NCI-H1694 treated with DMSO at 0.1 percent for 48 hours (cell line): ENCODE measurements at regions not wholly inside any gene's neighbourhood (a gene's known extent, or its start where the extent isn't known, plus 50 kb on each side); places are given as distances from the start of the nearest gene placed in this dataset.

Experiments used
- DNase-seq: peaks from one replicate; lab custom pipeline; 2025; lab: John Stamatoyannopoulos, UW

DNA sequence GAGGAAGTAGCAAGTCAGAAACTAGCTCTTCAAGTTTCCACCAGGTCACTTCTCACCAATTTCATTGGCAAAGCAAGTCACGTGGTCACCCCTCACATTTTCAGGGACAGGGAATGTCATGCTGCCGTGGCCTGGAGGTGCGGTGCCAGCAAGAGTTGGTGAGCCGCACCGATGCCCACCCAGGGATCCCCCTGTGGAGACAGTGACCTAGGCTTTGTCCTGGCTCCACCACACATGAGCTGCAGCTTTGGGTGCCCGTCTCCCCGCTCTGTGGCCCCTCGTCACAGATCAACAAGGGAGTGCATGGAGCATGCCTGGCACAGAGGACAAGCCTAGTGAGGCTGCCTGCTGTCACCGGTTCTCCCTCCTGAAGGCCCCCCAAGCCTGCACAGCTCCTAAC, 226.7 kb upstream of the PPP2R2D start:
- DNase-seq, result no peak

GRCh38 chr10:131675104-131675503, 225.7 kb upstream of the PPP2R2D start:
- DNase-seq, result no peak

DNA sequence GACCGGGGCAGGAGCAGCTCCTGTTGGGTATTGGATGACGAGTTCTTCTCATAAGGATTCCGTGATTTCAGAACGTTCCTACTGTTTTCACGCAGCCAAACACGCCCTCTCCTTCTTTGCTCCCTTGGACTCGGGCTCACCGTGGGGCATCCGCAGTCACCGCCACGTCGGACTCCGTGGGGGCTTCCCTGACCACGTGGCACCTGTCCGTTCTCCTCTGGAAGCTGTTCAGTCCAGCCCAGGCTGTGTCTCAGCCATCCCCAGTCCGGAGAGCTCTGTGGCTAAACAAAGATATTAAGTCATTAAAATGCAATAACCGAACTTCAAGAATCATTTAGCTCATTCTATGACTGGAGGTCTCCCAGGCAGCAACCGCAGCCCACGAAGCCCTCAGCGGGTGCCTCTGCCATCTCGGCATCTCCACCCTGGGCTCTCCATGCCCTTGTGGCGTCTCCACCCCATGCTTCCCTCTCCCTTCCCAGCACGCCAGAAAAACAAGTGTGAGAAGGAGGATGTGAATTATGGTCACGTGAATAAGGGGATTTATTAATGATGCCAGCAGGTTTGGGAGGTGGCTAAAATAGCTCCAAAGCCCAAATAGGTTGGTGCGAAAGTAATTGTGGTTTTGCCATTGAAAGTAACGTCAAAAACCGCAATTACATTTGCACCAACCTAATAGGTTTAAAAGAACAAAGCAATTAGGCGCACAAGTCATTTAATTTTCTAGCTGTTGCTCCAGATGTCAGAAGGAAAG, 224.6 kb upstream of the PPP2R2D start:
- DNase-seq, result no peak

DNA sequence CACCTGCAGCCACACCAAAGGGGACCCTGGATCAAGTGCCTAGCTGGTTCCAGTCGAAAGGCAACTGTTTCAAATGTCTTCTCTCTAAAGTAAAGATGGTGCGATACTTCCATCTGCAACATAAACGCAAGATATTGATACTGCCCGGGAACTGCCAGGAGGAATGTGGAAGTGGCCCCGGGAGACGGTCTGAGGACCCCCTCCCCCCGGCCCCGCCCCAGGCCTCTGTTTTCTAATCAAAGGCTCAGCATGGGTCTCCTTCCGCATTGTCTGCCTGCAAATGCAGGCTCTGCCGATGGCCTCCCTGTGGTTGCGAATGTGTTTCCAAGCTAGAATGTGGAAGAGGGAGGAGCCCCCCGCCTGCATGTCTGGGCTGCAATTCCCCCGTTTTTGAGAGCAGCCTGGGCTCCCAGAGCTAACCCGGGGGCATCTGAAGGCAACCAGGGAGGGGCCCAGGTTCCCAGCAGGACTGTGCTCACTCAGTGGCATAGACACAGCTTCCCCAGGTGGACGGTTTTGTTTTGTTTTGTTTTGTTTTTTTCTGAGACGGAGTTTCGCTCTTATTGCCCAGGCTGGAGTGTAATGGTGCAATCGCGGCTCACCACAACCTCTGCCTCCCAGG, 223.9 kb upstream of the PPP2R2D start:
- no peak for DNase-seq

DNA sequence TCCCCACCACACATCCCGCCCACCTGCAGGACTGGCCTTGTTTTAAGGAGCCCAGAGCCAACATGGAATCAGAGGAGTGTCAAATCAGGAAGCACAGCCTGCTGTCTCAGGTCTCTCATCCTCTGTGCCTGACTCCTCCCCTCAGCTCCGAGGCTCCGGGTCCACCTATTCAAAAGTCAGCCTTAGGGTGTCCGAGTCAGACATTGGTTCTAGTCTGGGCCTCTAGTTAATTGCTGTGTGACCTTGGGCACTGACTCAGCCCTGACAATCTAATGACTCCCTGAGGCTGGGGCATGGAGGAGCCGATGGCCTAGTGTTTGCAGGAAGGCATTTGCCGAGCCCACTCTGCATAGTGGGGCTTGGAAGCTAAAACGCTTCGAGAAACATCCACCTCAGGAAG, 223.1 kb upstream of the PPP2R2D start:
- DNase-seq, result no peak

GRCh38 chr10:131678171-131678570, 222.6 kb upstream of the PPP2R2D start:
- no peak for DNase-seq

- no peak for DNase-seq
These were observed 222.2 kb upstream of the PPP2R2D start for GRCh38 chr10:131678613-131679012.

GRCh38 chr10:131679926-131680325, 220.9 kb upstream of the PPP2R2D start:
- DNase-seq, result no peak

DNA sequence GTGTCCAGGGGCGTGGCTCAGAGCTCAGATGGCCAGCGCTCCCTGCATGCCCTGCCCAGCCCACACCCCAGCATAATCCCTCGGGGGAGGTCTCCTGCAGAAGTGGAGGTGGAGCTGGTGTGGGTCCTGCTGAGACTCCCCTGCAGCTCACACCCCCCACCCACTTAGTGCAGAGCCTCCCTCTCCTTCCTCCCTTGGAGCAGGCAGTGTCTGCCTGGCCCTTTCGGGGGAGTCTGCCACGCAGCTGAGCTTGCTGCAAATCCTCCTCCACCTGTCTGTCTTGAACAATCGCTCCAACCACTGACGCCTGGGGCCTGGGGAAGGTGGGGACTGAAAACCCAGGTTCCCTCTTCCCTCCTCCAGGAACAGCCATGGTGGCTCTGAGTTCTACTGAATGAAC, 219.7 kb upstream of the PPP2R2D start:
- DNase-seq, result no peak

- no peak for DNase-seq
These were observed 219.2 kb upstream of the PPP2R2D start for GRCh38 chr10:131681656-131682055.

DNA sequence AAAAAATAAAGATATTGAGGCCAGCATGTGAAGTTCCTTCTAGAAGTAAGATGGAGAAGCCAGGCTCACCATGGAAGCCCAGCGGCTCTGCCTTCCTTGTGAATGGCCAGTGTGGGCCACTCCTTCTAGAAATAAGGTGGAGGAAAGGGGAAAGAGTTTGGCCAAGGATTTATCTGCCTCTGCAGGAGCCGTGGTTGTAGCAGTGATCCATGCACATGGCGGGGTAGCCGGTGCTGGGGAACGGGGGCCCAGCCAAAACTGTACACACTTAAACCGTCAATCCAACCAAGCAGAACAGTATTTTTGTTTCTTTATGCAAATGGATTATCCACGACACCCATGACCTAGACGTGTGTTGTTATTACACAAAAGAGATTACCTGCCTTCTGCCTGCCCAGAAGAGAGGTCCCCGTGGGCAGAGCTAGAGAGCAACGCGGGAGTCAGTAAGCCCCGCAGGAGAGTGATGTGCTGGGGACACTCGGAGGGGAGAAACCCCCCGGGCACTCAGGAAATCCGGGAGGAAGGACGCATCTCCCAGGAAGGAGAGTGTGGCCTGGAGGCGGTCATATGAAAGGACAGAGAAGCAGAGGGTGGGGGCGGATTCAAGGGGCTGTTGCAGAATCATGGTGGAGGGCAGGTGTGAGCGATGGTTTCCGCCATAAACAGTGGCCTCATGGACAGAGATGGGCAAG, 218.4 kb upstream of the PPP2R2D start:
- DNase-seq, result no peak

GRCh38 chr10:131683281-131683861, 217.4 kb upstream of the PPP2R2D start:
- DNase-seq, result no peak

GRCh38 chr10:131683941-131684340, 216.9 kb upstream of the PPP2R2D start:
- DNase-seq, result no peak

DNA sequence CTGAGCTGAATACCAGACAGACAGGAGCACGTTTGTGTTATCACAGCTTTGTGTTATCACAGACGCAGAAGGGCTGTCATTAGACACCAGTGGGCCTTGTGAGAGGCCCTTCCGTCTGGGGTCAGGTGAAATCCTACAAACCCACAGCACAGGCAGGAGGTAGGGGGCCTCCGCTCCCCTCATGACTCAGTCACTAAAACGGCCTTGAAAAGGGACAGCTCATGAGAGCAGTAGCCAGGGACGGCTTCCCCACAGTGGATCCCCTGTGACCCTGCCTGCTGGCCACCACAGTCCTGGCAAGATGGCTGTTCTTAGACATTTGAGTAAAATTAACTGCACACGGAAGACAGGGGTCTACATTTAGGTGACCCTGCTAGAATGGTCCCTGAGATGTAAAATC, 215.8 kb upstream of the PPP2R2D start:
- DNase-seq, result no peak

DNA sequence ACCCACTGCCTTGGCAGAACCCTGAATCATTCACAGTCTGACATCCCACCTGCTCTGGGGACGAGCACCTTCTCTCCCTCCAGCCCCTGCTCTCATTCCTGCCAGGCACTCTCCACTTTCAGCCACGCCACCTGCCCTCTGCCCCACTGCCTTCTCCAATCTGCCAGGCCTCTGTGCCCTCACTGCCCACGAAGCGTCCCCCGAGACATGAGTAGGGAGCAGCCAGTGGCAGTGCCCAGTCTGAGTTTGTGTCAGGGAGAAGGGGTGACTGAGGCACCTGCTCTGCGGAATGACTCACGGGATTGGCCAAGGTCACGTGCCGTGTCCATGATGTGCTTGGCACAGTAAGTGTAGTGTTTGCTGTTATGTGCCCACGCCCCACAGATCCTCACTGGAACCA, 215.2 kb upstream of the PPP2R2D start:
- no peak for DNase-seq

DNA sequence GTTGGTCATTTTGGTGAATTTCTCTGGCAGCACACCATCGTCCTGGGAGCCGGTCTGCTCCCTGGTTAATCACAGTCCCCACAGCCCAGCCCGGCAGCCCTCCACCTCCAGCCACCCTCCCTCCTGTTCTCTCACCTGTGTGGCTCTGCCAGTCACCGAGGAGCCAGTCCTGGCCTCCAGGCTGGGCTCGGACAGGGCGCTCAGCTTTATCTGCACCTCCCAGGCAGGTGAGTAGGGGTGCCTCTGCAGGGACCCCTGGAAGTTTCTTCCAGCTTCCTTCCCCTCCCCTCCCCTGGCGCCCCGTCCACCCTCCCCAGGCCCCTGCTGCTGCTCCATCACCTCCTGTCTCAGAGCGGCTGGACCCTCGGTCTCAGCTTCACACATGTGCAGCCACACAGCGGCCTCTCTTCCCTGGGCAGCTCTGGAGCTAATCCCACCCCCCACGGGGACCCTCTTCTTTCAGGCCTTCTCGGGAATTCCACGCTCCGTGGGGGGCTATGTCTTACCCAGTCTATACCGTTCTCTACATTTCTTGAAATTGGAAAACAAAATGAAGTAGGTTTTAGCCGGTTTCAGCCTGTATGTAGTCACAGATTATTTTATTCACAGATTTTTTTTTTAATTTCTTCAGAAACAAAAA, 213.9 kb upstream of the PPP2R2D start:
- no peak for DNase-seq

- no peak for DNase-seq
These were observed 212.5 kb upstream of the PPP2R2D start for GRCh38 chr10:131688304-131688703.

DNA sequence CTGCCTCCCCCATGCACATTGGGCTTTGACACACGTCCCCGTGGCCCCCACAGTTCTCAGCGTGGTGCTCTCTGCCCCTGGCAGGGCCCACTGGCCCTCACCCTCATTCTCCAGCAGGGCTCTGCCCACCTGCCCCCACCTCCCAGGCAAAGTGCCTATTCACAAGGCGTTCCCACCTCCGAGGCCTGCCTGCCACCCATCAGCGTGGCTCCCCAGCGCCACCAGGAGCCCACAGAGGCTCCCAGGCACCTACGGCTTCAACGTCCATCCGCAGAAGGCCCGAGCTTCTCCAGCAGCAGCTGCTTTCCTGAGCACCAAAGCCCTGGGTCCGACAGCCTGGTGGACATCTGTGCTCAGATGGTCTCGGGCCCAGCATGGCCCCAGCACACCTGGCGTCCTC, 211.8 kb upstream of the PPP2R2D start:
- no peak for DNase-seq

DNA sequence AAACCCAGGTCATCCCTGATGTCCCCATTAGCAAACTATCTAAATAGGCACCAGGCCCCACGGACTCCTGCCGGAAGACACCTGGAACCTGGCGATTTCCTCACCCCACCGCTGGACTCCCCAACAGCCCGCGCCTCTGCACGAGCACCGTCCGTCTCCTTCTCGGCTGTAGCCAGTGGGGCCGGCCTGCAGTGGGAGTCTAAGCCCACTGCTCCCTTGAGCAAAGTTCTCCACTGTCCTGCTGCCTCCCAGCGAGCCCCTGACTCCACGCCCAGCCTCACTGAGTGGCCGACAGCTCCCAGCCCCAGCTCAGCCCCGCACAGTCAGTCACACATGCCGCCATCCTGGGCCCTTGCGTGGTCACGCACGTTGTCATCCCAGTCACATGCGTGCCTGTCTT, 211.3 kb upstream of the PPP2R2D start:
- no peak for DNase-seq

GRCh38 chr10:131689954-131690757, 210.7 kb upstream of the PPP2R2D start:
- no peak for DNase-seq

DNA sequence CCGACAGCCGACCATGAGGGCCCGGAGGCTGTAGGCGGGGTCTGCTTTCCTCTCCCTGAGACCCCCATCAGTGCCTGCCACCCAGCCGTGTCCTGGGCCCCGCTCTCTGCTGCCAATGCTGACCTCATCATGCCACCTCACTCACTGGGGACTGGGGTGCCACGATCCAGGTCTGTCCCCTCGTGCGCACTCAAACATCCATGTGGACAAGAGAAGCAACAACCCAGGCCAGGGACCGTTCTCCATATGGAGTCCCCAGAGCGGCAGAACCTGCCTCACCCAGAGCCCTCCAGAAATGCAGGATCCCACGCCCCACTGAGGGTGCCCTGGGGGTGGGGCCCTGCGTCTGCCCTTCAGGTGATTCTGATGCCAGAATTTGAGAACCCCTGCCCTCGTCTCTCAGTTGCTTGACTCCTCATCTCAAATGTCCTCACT, 210.0 kb upstream of the PPP2R2D start:
- no peak for DNase-seq
